ENCODE measurements at regions not wholly inside any gene's neighbourhood (a gene's known extent, or its start where the extent isn't known, plus 50 kb on each side); places are given as distances from the start of the nearest gene placed in this dataset.
"Not testable (repeated sequence)": the region's sequence is repeated elsewhere in the genome, so short reads cannot be mapped to it uniquely, and the experiment has no call there.

DNA sequence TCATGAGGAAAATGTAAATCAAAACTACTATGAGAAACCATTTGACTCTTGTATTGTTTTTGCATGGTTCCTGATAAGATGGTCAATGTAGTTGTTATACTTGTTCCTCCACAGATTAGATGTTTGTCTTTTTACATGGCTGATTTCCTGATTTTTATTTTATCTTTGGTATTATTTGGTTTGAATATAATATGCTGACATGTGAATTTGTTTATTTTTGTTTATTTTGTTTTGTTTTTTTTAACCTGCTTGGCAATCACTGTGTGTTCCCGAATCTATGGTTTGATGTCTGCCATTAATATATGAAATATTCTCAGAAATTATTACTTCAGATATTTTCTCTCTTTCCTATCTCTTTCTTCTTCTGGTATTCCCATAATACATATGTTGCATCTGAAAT lies 899.5 kb upstream of the ADGRB3 start:
- DNase-seq, result no peak

DNA sequence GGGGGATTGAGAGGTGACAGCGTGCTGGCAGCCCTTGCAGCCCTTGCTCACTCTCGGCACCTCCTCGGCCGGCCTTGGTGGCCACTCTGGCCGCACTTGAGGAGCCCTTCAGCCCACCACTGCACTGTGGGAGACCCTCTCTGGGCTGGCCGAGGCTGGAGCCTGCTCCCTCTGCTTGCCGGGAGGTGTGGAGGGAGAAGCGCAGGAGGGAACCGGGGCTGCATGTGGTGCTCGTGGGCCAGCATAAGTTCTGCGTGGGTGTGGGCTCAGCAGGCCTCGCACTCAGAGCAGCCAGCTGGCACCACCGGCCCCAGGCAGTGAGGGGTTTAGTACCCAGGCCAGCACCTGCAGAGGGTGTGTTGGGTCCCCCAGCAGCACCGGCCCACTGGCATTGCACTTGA lies 912.2 kb upstream of the ADGRB3 start:
- no peak for DNase-seq

DNA sequence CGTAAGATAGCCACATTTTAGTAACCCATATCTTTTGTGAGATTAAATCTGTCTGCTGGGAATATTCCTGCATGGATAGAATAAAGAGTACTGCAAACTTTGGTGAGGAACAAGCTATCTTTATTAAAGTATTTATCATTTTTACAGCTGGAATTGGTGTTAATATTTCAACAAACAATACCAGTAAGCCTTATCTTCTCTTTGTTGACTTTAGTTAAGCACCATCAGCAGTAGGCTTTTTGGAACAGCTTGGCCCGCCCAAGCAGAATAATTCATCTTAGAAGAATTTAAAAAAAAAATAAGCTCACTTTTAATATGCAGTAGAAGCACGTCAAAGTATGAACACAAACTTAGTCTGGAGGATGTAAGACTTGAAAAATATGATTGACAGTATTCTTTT lies 917.8 kb upstream of the ADGRB3 start:
- DNase-seq, result no peak

DNA sequence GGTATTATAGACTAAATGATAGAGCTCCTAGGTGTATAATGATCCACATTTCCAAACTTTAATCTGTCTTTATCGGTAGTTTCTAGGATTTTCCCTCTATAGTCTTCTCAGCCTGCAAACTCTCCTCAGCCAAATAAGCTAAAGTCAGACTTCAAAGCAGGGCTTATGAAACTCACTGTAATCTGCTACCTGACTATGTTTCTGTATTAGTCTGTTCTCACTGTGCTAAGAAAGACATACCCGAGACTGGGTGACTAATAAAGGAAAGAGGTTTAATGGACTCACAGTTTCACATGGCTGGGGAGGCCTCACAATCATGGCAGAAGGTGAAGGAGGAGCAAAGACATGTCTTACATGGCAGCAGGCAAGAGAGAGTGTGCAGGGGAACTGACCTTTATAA lies 928.7 kb upstream of the ADGRB3 start:
- DNase-seq, result no peak

DNA sequence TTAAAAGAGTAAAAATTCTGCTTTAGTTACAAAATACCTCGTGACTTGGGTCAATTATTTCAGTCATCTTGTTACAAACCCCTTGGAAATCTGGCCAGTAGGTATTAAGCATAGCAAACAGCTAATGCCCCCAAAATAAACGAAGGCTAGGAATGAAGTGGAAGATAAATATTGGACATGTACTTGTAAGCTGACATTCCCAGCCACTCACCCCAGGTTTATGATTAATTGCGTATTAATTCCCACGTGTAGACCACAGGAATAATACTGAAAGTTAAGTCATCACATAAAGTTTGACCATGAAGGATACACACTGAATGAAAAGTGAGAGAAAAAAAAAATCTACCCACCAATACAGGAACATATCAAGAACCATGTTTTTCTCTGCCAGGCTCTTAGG lies 936.5 kb upstream of the ADGRB3 start:
- DNase-seq, result no peak

DNA sequence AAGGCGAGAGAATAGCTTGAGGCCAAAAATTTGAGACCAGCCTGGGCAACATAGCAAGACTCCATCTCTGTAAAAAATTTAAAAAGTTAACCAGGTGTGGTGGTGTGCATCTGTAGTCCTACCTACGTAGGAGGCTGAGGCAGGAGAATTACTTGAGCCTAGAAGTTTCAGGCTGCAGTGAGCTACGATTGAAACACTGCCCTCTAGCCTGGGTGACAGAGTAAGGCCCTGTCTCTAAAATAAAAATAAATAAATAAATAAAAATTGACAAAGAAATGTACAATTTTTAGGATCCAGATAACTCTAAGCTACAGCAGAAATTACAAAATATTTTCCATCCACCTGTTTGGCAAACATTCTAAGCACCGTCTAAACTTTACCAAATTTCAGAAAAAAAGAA lies 941.0 kb upstream of the ADGRB3 start:
- DNase-seq, result no peak

DNA sequence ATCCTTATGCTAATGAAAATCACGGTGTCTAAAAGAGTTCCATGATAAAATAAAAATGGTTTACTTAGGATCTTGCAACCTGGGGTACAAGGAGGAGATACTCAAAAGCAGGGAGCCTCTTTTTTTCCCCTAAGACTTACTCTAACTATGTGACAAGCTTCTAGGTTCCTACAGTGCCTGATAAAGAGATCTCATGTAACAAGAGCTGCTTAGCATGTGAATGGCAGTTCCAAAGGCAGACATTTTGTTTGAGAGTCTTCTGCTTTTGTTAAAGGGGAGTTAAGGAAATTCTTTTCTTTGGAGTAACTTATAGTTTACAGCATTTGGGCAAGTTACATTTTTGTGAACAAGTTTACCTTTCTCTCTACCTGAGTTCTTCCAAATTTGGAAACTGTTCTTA lies 945.8 kb upstream of the ADGRB3 start:
- no peak for DNase-seq

DNA sequence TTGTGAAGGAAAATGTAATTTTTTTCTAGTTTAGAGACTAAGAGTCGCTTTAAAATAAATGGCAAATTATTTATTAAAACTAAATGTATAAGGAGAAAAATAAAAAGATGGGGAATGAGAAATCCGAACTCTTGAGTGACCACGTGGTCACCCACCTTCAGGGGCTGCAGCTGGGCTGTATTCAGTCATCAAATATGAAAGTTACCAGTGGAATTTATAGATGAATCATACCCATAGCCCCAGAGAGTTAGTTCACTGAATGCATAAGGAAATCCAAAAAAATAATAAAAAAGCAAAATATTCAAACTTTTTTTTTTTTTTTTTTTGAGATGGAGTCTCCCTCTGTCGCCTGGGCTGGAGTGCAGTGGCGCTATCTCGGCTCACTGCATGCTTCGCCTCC lies 947.7 kb upstream of the ADGRB3 start:
- no peak for DNase-seq

DNA sequence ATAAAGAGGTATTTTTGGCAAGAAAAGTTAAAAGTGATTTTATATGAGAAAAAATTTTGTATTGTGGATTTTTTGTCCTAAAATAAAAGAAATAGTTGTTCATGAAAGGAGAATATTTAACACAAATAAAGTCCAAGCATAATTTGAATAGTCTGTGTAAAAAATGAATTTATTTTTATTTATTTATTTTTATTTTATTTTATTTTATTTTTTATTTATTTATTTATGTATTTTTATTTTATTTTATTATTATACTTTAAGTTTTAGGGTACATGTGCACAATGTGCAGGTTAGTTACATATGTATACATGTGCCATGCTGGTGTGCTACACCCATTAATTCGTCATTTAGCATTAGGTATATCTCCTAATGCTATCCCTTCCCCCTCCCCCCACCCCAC lies 948.9 kb upstream of the ADGRB3 start:
- not testable (repeated sequence) for DNase-seq

DNA sequence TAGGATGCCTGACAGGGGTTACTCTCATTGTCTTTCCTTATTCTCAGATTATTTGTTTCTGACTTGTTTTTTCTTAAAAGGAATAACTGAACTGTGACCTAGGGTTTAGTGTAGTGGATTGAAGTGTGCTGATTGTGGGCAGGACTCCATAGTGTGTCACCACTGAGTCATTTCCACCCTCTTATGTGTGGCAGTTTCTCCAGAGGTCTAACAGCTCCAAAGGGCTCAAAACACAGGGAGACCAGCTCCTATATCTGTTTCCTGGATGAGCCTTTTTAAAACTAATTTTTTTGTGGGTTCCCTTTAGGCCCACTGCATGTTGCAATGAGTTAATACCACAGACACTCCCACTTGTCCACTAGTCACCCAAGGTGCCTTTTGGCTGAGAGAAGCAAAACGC lies 951.1 kb upstream of the ADGRB3 start:
- DNase-seq, result no peak

DNA sequence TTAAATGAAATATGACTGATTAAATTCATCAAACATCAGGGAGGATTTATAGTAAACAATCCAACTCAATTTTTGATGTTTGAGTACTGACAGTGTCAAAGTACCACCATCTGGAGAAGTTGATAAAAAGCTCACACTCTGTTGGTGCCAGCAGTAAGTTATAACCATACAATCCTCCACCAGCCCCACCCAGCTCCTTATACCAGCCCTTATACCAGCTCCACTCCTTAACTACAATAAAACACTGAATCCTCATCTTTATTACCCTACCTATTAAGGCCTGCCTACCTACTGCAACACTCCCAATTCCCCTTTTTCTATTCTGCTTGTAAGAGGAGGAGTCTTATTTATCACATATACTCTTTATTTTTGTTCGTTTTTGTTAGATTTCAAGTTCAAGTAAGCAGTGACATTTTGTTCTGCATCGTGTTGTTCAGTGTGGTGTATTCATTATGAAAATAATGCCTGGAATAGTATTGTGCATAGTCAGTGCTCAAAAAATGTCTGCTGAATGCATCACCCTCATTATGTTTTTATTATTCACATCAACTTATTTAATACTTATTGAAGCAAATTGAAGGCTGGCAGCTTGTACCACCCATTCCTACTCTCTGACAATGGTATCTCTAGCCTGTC lies 954.7 kb upstream of the ADGRB3 start:
- no peak for DNase-seq

DNA sequence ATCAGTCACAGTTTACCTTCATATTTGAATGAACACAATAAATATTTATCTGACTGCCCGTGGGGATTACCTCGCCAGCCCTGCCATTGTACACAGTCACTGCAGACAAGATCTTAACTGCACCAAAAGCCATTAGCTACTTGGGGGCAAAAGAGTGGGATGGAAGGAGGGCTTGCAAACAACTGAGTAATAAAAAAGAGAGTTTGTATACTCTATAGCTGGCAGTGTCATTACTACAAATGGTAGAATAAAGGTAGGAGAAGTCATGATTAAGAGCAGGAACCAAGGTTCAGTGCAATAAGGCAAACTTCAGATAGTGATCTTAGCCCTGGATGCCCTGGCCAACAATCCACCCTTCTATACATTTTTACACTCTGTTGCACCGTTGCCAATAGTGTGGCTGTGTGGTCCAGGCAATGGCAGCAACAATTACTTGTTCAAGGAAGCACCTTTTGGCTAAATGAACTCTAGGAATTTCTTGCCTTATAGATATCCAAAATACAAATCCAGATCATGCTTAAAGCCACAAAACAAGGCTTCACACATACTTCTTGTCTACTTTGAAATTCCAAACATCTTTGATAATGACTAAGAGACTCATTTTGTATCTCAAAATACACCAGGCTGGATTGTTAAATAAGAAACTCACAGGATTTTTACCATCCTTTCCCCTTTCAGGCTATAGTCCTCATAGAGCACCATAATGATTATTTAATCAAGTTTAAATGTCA lies 955.4 kb upstream of the ADGRB3 start:
- DNase-seq, result no peak

DNA sequence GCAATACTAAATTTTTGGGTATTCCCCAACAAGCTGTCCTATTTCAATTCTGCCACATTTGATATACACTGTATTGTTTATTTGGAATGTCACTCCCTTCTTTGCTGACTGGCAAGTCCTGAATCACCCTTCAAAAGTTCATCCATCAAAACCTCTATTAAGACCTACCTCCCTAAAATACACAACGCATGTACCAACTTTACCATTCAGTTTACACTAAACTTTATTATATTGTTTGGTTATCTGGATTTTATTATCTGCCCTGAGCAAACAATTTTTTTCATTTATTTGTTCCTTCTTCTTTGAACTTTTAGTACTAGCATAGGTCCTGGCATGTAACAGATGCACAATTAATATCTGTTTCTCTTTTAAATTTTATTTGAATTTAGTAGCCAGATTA lies 958.2 kb upstream of the ADGRB3 start:
- no peak for DNase-seq

DNA sequence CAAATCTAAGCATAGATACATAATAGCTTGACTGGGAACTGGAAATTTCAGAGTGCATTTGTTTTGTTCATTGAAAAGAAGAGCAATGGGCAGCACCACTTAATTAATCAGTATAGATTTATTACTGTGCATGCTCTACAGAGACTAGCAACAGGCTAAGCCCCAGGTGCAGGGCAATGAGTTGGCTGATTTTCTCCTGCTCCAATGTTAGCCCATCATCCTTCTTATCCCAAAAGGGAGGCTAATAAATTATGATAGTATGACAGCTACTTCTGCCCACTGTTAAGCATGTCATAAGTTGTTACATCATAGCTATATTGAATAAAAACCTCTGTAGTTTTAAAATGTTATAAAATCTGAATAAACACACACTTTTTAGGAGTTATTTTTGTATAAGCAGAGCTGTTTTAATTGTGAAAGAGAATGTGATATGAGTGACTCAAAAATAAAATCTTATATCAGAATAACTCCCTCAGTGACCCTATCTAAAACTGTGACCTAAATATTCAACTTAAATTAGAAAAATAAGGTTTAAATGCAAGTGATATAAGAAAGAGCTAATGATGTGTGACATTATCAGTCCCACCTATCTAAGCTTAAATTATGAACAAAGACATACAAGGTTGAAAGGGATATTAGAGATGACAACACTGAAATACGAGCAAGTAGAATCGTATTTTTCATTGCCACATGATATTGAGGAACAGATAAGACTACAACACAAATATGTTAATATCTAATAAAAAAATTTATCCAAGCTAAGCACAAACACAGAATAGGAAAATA lies 967.3 kb upstream of the ADGRB3 start:
- no peak for DNase-seq

DNA sequence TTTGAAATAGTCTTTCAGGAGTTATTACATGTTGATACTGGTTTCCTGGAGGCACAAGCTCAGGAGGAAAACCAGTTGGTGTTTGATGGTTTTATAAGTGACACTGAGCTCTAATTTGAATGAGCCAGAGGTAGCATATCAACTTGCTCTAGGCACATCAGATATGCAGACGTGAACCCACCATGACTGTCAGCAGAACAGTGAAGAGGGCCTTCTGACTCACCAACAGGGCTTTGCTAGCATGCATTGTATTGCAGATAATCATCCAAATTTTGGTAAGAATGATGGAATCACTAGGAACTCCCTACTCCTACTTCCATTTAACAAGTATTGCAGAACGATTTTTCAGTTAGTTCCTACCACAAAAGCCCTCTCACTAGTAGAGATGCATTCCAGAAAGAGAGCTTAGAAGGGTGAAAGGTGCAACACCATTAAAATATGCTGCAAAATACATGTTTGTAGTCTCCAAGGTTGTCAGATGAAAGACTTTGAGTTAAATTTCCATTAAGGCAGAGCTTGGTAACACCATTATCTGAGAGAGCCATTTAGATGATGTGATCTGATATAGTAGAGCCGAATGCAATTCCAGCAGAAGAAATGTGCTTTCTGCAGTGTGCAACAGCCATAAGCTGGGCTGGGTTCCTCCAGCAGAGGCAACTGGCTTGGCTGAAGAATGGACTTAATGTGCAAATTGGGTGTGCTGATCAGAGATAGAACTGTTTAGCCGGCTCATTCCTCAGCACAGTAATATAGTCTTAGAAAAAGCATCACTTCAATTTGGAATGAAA lies 968.7 kb upstream of the ADGRB3 start:
- no peak for DNase-seq

DNA sequence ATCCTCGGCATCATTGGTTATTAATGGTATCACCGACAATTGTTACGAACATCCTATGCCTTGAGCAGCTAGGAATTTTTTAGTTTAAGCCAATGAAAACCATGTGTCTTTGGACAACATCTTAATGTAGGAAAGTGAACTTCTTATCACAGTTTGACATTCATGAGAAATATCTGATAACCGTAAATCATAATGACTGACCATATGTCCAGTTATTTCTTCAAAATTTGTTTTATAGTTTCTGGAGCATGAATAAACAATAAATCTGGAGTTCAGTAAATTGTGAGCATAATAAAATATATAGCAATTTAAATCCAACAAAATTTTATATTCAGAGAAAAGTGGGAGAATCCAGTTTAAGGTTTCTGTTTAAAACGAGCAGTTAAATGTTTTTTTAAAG lies 970.1 kb upstream of the ADGRB3 start:
- DNase-seq, result no peak

DNA sequence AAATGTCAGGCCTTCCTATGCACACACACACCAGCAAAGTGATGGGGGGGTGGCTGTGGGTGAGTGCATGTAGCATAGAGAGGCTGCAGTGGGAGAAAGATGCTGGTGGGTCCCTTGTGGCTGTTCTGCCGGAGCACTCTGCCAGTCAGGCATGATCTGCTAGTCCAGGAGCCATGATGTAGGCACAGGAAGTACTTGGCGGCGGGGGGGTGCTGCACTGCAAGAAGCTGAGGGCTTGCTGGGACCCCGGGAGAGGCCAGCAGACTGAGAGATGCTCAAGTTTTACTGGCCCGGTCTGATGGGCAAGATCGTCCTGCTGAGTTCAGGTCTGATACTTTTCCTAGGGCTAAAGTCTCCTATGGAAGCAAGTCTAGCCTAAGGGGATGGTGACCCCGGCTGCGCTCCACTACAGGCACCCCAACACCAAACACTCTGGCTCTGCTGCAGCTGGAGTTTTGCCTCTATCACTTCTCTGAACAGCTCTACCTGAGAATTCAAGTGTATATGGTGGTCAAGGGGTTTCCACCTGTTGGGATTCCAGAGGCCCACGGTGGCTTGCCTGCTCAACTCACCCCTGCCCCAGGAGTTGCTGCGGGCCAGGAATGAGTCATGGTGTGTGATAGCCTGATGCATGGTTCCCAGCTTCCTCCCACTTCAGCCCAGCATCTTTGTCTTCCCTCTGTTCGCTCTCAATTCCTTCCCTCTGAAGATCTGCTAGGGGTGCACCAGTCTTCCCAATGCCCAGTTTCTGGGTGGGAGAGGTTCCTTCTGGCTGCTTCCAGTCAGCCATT lies 971.8 kb upstream of the ADGRB3 start:
- DNase-seq, result no peak

DNA sequence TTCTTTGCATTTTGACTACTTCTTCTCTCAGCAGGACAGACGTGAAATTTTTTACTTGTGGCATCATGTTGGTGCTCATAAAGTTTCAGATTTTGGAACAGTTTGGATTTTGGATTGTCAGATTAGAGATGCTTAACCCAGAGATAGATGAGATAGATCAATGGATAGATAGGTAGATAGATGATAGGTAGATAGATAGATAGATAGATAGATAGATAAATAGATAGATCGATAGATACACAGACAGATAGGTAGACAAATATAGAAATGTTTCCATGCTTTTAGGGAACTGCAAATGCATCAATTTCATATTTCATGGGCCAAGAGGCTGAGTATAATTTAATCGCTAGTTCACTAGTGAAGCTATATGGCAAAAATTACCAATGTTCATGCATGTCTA lies 981.5 kb upstream of the ADGRB3 start:
- no peak for DNase-seq

DNA sequence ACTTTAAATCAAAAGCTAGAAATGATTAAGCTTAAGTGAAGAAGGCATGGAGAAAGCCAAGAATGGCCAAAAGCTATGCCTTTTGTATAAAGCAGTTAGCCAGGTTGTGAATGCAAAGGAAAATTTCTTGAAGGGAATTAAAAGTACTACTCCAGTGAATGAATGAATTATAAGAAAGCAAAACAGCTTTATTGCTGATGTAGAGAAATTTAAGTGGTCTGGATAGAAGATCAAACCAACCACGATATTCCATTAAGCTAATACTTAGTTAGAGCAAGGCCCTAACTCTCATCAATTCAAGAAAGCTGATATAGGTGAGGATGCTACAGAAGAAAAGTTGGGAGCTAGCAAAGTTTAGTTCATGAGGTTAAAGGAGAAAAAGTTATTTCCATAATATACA lies 988.5 kb upstream of the ADGRB3 start:
- DNase-seq, result no peak

DNA sequence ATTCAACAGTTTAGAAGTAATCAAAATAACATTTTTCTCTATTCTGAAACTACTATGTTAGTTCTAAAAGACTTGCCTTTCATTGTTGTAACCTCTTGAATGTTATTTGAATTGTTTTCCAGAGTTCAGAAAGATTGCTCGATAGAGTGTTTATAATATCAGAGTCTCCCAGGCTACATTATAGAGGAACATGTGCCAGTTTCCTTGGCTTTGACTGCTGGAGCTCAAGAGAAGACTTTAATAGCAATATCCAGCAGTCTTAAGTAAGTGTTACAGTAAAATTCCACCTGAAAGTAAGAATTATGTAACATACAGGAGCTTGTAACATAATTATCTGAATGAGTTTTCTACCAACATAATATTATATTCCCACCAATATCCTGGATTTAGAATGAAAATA lies 991.8 kb upstream of the ADGRB3 start:
- no peak for DNase-seq

DNA sequence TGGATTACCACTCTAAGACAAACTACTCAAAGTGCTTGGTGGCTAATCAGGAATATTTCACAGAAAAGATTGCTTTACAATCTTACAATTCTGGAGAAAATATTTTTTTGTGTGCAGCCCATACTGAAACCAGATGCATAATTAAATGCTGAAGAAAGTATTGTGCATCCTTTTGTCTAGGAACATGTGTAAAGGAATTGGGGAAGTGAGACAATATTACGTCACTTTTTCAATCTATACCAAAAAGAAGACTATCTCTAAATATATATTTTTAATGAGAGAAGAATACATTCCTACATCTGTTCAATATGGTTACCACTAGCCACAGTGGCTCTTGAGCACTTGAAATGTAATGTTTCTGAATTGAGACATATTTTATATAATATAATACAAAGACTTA lies 992.5 kb upstream of the ADGRB3 start:
- no peak for DNase-seq

DNA sequence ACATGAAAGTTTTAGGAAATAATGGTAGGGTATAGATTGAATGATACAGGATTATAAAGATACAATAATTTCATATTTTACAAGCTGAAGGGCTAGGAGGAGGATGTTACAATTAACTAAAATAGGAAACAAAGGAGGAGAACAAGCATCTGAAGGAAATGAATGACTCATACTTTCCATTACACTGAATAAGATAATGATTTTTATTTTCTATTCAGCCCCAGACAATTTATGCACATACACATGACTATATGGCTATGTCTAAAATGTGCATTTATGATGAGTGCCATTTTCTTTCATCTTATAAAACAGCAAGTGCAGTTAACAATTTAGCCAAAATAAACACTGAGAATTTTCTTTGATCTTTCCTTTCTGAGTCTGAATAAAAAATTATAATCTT lies 994.6 kb upstream of the ADGRB3 start:
- no peak for DNase-seq

DNA sequence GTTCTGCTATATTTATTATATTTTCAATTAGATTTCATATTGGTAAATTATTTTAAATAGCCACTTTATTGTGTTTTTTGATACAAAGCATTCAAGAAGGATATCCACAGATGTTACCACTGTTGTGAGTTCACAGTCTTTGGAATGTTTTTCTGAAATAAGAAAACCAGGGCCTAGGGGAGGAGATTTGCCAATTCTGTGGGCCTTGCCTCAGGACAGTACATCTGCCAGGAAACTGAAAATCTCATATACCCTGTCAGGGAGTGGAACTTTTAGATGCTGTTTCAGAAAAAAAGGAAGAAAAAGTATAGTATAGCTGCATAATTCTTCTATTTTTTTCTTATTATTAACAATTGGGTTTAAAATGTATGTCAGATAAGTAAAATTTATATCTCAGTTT lies 995.9 kb upstream of the ADGRB3 start:
- no peak for DNase-seq

Data from suppressor macrophage treated with lipopolysaccharide for 4 hours (primary cell).